ENCODE measurements at regions not wholly inside any gene's neighbourhood (a gene's known extent, or its start where the extent isn't known, plus 50 kb on each side); places are given as distances from the start of the nearest gene placed in this dataset.

DNA sequence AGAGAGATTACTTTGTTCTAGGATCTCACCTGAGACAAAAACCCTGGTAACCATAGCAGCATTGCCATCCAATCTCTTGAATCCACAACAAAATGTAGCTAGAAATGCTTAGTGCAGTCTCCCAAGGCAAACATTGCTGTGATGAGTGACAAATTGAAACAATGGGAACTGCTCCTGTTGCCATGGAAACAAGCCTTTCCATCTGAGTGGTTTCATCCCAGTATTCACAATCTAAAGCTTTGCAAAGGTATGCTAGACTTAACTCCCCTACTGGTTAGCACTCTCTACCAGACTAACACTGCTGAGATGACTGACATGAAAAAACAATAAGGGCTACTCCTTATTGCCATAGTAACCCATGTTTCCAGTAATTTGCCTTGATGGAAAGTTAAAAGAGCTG is 172.6 kb upstream of the CNTN3 start:
- Histone ChIP-seq H3K9ac (ENCODE audit: low read depth in 1 of 2, low read length in 2 of 2) (no peak overlapping the region), H3K27ac (ENCODE audit: low read depth in 1 of 2, low read length in 2 of 2) (no peak overlapping the region), H3K27me3 (ENCODE audit: control insufficient read depth in 4 of 4, insufficient read depth in 4 of 4, low read length in 3 of 4) (no peaks in the 10 kb centered on the region), H3K9me3 (ENCODE audit: control insufficient read depth in 4 of 4, low read length in 3 of 4) (no peaks in the 10 kb centered on the region), H3K4me1 (ENCODE audit: control insufficient read depth in 4 of 4, insufficient read depth in 4 of 4, low read length in 3 of 4) (no peaks in the 10 kb centered on the region), H3K36me3 (ENCODE audit: control insufficient read depth in 4 of 4, insufficient read depth in 3 of 4, low read depth in 1 of 4, low read length in 3 of 4) (no peaks in the 10 kb centered on the region), H3K4me3 (ENCODE audit: low read depth in 1 of 3, low read length in 3 of 3) (no peak overlapping the region)
- DNase-seq (ENCODE audit: low spot score): no peak
- TF ChIP-seq, protein P1, sequence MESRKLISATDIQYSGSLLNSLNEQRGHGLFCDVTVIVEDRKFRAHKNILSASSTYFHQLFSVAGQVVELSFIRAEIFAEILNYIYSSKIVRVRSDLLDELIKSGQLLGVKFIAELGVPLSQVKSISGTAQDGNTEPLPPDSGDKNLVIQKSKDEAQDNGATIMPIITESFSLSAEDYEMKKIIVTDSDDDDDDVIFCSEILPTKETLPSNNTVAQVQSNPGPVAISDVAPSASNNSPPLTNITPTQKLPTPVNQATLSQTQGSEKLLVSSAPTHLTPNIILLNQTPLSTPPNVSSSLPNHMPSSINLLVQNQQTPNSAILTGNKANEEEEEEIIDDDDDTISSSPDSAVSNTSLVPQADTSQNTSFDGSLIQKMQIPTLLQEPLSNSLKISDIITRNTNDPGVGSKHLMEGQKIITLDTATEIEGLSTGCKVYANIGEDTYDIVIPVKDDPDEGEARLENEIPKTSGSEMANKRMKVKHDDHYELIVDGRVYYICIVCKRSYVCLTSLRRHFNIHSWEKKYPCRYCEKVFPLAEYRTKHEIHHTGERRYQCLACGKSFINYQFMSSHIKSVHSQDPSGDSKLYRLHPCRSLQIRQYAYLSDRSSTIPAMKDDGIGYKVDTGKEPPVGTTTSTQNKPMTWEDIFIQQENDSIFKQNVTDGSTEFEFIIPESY (IDR thresholded peaks at IDR 0.05): no peak
- no peak for TF ChIP-seq RXRA (IDR thresholded peaks at IDR 0.05)
- no peak for TF ChIP-seq CTCF (IDR thresholded peaks at IDR 0.05; ENCODE audit: low read depth, low read length, missing input control)
- TF ChIP-seq GABPA (IDR thresholded peaks at IDR 0.05 in 1 of 2, conservative IDR thresholded peaks at IDR 0.05 in 1 of 2): no peak
- TF ChIP-seq, protein P2, sequence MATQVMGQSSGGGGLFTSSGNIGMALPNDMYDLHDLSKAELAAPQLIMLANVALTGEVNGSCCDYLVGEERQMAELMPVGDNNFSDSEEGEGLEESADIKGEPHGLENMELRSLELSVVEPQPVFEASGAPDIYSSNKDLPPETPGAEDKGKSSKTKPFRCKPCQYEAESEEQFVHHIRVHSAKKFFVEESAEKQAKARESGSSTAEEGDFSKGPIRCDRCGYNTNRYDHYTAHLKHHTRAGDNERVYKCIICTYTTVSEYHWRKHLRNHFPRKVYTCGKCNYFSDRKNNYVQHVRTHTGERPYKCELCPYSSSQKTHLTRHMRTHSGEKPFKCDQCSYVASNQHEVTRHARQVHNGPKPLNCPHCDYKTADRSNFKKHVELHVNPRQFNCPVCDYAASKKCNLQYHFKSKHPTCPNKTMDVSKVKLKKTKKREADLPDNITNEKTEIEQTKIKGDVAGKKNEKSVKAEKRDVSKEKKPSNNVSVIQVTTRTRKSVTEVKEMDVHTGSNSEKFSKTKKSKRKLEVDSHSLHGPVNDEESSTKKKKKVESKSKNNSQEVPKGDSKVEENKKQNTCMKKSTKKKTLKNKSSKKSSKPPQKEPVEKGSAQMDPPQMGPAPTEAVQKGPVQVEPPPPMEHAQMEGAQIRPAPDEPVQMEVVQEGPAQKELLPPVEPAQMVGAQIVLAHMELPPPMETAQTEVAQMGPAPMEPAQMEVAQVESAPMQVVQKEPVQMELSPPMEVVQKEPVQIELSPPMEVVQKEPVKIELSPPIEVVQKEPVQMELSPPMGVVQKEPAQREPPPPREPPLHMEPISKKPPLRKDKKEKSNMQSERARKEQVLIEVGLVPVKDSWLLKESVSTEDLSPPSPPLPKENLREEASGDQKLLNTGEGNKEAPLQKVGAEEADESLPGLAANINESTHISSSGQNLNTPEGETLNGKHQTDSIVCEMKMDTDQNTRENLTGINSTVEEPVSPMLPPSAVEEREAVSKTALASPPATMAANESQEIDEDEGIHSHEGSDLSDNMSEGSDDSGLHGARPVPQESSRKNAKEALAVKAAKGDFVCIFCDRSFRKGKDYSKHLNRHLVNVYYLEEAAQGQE (IDR thresholded peaks at IDR 0.05): no peak
- TF ChIP-seq SP1 (IDR thresholded peaks at IDR 0.05): no peak
- no peak for TF ChIP-seq FOXA1 (IDR thresholded peaks at IDR 0.05)
- no peak for TF ChIP-seq HNF4A (conservative IDR thresholded peaks at IDR 0.05)
- no peak for TF ChIP-seq JUND (IDR thresholded peaks at IDR 0.05)
- TF ChIP-seq YY1 (IDR thresholded peaks at IDR 0.05): no peak
- no peak for TF ChIP-seq HNF4G (IDR thresholded peaks at IDR 0.05)
- no peak for TF ChIP-seq MAX (IDR thresholded peaks at IDR 0.05)
- no peak for TF ChIP-seq NR2F2 (IDR thresholded peaks at IDR 0.05)

DNA sequence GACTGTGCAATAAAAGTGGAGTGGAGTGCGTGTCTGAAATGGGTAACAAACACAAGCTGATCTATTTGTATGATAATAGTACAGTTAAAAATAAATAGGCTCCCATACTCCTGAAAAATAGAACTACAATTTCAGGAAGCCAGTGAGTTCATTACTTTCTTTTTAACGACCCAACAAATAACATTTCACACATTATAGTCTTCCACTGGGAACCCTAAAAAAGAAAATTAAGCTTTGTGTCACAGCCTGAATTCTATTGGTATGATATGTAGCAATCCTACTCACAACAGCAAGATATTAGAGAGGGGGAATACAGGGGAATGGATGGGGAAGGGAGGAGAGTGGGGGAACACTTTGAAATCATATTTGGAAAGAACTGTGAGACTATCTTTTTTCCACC is 156.9 kb upstream of the CNTN3 start:
- no peaks in the 10 kb centered on the region for H3K9me3 ChIP-seq (ENCODE audit: control insufficient read depth in 4 of 4, low read length in 3 of 4)
- no peak for DNase-seq (ENCODE audit: low spot score)
- TF ChIP-seq FOXA1 (IDR thresholded peaks at IDR 0.05) (no peak), HNF4G (IDR thresholded peaks at IDR 0.05) (no peak), GABPA (IDR thresholded peaks at IDR 0.05 in 1 of 2, conservative IDR thresholded peaks at IDR 0.05 in 1 of 2) (no peak), MAX (IDR thresholded peaks at IDR 0.05) (no peak), TAF1 (conservative IDR thresholded peaks at IDR 0.05) (no peak), RAD21 (IDR thresholded peaks at IDR 0.05) (no peak), ATF3 (IDR thresholded peaks at IDR 0.05) (no peak), RXRA (IDR thresholded peaks at IDR 0.05) (no peak), CTCF (IDR thresholded peaks at IDR 0.05; ENCODE audit: low read depth, low read length, missing input control) (no peak), EGR1 (IDR thresholded peaks at IDR 0.05; ENCODE audit: low read depth in 2 of 2) (no peak), NR2F2 (IDR thresholded peaks at IDR 0.05) (no peak), HNF4A (conservative IDR thresholded peaks at IDR 0.05) (no peak)
- TF ChIP-seq, protein P1 (IDR thresholded peaks at IDR 0.05): no peak

More for the DNA sequence above, 156.9 kb upstream of the CNTN3 start:
- Histone ChIP-seq H3K27me3 (ENCODE audit: control insufficient read depth in 4 of 4, insufficient read depth in 4 of 4, low read length in 3 of 4) (no peaks in the 10 kb centered on the region), H3K4me3 (ENCODE audit: low read depth in 1 of 3, low read length in 3 of 3) (no peak overlapping the region), H3K27ac (ENCODE audit: low read depth in 1 of 2, low read length in 2 of 2) (no peak overlapping the region), H3K36me3 (ENCODE audit: control insufficient read depth in 4 of 4, insufficient read depth in 3 of 4, low read depth in 1 of 4, low read length in 3 of 4) (no peaks in the 10 kb centered on the region), H3K9ac (ENCODE audit: low read depth in 1 of 2, low read length in 2 of 2) (no peak overlapping the region), H3K4me1 (ENCODE audit: control insufficient read depth in 4 of 4, insufficient read depth in 4 of 4, low read length in 3 of 4) (no peaks in the 10 kb centered on the region)
- 79% methylated on average over 2 of the region's 2 CpGs for WGBS

Measured in liver (tissue), 8 donors.